ENCODE measurements at regions not wholly inside any gene's neighbourhood (a gene's known extent, or its start where the extent isn't known, plus 50 kb on each side); places are given as distances from the start of the nearest gene placed in this dataset.

DNA sequence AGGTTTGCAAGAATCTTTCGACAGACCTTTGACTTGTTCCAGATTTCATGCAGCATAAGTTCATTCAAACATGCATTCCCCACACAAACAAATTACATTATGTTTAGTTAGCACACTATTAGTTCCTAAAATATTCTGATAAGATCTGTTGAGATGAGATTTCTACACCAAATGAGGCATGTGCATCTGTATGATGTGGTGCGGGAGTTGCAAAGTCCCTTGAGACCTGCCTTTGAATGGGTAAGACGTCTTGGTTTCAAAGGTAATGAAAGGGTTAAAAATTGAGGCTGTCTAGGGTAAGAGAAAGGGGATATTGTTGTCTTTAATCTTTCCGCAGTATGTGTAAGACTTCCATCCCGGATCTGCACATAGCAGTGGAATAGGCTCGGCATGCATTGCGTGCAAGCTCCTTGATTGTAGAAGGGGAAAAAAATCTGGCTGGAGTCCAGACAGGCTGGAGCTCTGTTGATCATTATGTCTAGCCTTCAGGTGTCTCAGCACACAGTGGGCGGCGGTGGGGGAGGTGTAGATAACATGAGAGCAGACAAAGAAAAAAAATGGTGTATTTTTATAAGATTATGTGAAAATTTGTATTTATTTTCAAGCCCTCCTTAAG is 296.6 kb downstream of the PTPRC start:
- peak; percentile 7 for TF ChIP-seq FOXP2 (optimal IDR thresholded peaks at IDR 0.05; ENCODE audit: borderline replicate concordance, extremely low read depth, extremely low read length, insufficient read depth)
- TF ChIP-seq, protein P1, sequence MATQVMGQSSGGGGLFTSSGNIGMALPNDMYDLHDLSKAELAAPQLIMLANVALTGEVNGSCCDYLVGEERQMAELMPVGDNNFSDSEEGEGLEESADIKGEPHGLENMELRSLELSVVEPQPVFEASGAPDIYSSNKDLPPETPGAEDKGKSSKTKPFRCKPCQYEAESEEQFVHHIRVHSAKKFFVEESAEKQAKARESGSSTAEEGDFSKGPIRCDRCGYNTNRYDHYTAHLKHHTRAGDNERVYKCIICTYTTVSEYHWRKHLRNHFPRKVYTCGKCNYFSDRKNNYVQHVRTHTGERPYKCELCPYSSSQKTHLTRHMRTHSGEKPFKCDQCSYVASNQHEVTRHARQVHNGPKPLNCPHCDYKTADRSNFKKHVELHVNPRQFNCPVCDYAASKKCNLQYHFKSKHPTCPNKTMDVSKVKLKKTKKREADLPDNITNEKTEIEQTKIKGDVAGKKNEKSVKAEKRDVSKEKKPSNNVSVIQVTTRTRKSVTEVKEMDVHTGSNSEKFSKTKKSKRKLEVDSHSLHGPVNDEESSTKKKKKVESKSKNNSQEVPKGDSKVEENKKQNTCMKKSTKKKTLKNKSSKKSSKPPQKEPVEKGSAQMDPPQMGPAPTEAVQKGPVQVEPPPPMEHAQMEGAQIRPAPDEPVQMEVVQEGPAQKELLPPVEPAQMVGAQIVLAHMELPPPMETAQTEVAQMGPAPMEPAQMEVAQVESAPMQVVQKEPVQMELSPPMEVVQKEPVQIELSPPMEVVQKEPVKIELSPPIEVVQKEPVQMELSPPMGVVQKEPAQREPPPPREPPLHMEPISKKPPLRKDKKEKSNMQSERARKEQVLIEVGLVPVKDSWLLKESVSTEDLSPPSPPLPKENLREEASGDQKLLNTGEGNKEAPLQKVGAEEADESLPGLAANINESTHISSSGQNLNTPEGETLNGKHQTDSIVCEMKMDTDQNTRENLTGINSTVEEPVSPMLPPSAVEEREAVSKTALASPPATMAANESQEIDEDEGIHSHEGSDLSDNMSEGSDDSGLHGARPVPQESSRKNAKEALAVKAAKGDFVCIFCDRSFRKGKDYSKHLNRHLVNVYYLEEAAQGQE (IDR thresholded peaks at IDR 0.05; ENCODE audit: insufficient read depth in 1 of 2, low read depth in 2 of 2, low read length in 2 of 2), result peak in 1 of 2 experiments; percentile 48; a peak in 1 of 4 replicates
- TF ChIP-seq SIN3A (IDR thresholded peaks at IDR 0.05; ENCODE audit: borderline replicate concordance, insufficient read depth, low read length), result peak; percentile 85; the same call in 1 of the 2 replicates
- peak; percentile 63; the same call in 1 of the 2 replicates for TF ChIP-seq TAF1 (IDR thresholded peaks at IDR 0.05; ENCODE audit: borderline replicate concordance, insufficient read depth, low read length)
- peak; percentile 21; the same call in 1 of the 2 replicates for TF ChIP-seq POLR2AphosphoS5 (IDR thresholded peaks at IDR 0.05; ENCODE audit: low read depth, low read length)

DNA sequence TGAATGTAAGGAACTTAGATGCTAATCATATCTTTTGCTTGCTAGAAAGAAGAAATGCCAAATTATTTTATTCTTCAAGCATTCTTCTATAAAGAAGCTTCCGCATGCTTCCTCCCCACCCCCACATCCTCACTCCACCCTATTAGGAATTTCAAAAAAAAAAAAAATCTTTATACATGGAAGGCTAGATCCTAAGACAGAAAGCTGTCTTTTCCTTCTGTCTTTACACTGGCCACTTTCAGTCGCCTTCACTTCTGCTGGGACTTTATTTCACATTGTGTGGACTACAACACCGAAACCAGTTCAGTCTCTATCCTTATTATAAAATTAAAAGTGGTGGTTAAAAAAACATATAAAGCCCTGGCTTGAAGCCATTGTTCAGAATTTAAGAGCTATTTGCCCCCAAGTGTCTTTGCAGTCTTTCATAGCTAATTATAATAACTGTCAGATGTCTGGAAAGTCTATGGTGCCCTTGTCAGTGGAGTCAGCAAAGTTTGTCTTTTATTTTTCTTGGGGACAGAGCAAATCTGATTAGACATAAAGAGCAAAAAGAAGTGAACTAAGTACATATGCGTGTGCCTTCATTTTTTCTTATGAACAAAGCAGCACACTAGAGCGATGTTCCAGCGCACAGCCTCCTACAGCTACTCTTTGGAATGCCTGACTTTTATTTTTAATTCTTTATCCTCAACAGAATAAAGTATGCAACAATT is 297.7 kb downstream of the PTPRC start:
- TF ChIP-seq TAF1 (IDR thresholded peaks at IDR 0.05; ENCODE audit: borderline replicate concordance, insufficient read depth, low read length), result peak; percentile 47; the same call in 1 of the 2 replicates
- TF ChIP-seq, protein P1 (IDR thresholded peaks at IDR 0.05; ENCODE audit: insufficient read depth in 1 of 2, low read depth in 2 of 2, low read length in 2 of 2), result no peak
- TF ChIP-seq POLR2AphosphoS5 (IDR thresholded peaks at IDR 0.05; ENCODE audit: low read depth, low read length), result no peak
- peak; percentile 95; the same call in 1 of the 2 replicates for TF ChIP-seq SIN3A (IDR thresholded peaks at IDR 0.05; ENCODE audit: borderline replicate concordance, insufficient read depth, low read length)
- no peak for TF ChIP-seq FOXP2 (optimal IDR thresholded peaks at IDR 0.05; ENCODE audit: borderline replicate concordance, extremely low read depth, extremely low read length, insufficient read depth)

DNA sequence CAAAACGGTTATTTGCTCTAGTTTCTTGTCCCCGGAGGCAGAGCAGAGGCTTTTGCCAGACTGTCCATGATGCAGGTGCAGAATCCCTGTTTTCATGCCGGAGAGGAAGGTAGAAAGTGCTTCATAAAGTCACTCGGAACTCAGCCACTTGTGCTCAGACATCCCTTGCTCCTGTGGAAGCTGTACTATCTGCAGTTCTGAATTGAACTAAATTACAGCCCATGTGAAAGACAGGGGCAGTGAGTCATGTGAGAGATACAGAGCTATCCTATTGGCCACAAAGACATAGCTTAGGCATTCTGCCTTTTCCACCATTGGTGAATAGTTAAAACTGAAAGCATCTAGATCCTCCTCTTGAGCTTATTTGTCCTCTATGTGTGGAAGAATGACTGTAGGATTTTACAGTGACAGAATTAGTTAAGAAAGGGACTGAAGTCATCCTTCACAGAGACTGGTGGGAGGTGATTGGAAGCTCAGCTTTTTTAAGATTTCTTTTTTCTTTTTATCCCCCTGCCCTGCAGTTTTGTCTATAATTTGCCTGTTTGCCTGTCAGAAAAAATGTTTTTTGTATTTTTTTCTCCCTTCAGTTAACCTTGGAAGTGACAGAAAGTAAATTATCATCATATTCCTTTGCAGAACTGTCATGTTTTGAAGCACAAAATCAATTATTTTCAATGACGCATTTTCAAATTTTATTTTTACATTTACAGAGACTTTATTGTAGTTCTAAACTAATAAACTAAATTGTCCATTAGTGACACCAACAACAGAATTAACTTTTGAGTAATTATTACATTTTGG is 298.6 kb downstream of the PTPRC start:
- TF ChIP-seq, protein P1 (IDR thresholded peaks at IDR 0.05; ENCODE audit: insufficient read depth in 1 of 2, low read depth in 2 of 2, low read length in 2 of 2), result no peak
- TF ChIP-seq POLR2AphosphoS5 (IDR thresholded peaks at IDR 0.05; ENCODE audit: low read depth, low read length) (peak; percentile 97), TAF1 (IDR thresholded peaks at IDR 0.05; ENCODE audit: borderline replicate concordance, insufficient read depth, low read length) (peak; percentile 98; the same call in 1 of the 2 replicates)

DNA sequence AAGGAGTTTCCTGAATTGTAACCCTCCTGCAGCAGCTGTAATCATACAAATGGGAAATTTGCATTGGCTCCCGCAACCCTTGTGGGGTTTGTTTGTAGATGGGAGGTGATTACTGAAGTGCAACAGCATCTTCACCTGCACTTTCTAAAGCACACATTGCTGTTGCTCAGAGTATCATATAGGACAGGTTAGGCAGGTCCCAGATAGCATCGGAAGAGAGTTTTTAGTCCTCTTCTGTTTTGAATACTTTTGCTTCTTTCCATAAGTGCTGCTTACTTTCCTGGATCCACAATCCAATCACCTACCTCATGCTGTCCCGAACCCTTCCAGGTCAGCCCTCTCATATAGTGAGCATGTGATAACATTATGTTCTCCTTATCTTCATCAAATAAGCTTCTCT is 300.4 kb downstream of the PTPRC start:
- TF ChIP-seq, protein P1 (IDR thresholded peaks at IDR 0.05; ENCODE audit: insufficient read depth in 1 of 2, low read depth in 2 of 2, low read length in 2 of 2), result no peak
- no peak for TF ChIP-seq SIN3A (IDR thresholded peaks at IDR 0.05; ENCODE audit: borderline replicate concordance, insufficient read depth, low read length)
- TF ChIP-seq POLR2AphosphoS5 (IDR thresholded peaks at IDR 0.05; ENCODE audit: low read depth, low read length), result no peak
- TF ChIP-seq FOXP2 (optimal IDR thresholded peaks at IDR 0.05; ENCODE audit: borderline replicate concordance, extremely low read depth, extremely low read length, insufficient read depth), result no peak
- no peak for TF ChIP-seq TAF1 (IDR thresholded peaks at IDR 0.05; ENCODE audit: borderline replicate concordance, insufficient read depth, low read length)

Measured in PFSK-1 (cell line).